ENCODE measurements at regions not wholly inside any gene's neighbourhood (a gene's known extent, or its start where the extent isn't known, plus 50 kb on each side); places are given as distances from the start of the nearest gene placed in this dataset.

DNA sequence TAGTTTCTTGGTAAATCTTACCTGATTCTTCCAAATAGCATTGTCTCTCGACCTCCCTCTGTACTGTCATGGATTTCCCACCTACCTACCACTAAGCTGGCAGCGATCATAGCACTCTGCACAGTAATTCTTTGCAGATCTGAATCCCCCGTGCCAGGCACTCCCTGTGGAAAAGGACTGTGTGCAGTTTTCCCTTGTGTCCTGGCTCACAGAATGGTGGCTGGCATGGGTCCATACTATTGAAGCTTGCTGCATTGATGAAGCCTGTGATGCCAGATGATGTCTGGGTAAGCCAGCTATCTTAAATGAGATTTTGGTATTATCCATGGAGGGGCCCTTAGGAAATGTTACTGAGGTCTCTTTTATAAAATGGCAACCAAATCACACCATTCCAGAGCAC is 135.7 kb downstream of the RPAP3 start:
- no peak for TF ChIP-seq POLR2AphosphoS5 (IDR thresholded peaks at IDR 0.05; ENCODE audit: low read depth, low read length)
- TF ChIP-seq, protein P1, sequence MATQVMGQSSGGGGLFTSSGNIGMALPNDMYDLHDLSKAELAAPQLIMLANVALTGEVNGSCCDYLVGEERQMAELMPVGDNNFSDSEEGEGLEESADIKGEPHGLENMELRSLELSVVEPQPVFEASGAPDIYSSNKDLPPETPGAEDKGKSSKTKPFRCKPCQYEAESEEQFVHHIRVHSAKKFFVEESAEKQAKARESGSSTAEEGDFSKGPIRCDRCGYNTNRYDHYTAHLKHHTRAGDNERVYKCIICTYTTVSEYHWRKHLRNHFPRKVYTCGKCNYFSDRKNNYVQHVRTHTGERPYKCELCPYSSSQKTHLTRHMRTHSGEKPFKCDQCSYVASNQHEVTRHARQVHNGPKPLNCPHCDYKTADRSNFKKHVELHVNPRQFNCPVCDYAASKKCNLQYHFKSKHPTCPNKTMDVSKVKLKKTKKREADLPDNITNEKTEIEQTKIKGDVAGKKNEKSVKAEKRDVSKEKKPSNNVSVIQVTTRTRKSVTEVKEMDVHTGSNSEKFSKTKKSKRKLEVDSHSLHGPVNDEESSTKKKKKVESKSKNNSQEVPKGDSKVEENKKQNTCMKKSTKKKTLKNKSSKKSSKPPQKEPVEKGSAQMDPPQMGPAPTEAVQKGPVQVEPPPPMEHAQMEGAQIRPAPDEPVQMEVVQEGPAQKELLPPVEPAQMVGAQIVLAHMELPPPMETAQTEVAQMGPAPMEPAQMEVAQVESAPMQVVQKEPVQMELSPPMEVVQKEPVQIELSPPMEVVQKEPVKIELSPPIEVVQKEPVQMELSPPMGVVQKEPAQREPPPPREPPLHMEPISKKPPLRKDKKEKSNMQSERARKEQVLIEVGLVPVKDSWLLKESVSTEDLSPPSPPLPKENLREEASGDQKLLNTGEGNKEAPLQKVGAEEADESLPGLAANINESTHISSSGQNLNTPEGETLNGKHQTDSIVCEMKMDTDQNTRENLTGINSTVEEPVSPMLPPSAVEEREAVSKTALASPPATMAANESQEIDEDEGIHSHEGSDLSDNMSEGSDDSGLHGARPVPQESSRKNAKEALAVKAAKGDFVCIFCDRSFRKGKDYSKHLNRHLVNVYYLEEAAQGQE (IDR thresholded peaks at IDR 0.05; ENCODE audit: insufficient read depth in 1 of 2, low read depth in 2 of 2, low read length in 2 of 2): no peak
- TF ChIP-seq TAF1 (IDR thresholded peaks at IDR 0.05; ENCODE audit: borderline replicate concordance, insufficient read depth, low read length): no peak
- TF ChIP-seq SIN3A (IDR thresholded peaks at IDR 0.05; ENCODE audit: borderline replicate concordance, insufficient read depth, low read length): no peak
- no peak for TF ChIP-seq FOXP2 (optimal IDR thresholded peaks at IDR 0.05; ENCODE audit: borderline replicate concordance, extremely low read depth, extremely low read length, insufficient read depth)
